ENCODE measurements at regions not wholly inside any gene's neighbourhood (a gene's known extent, or its start where the extent isn't known, plus 50 kb on each side); places are given as distances from the start of the nearest gene placed in this dataset.

GRCh38 chr9:115847216-115847615, 306.4 kb upstream of the PAPPA start:
- no peak for TF ChIP-seq CTCF (conservative IDR thresholded peaks at IDR 0.05)
- H3K9me3 ChIP-seq (ENCODE audit: control insufficient read depth, low read depth, low read length) = no peaks in the 10 kb centered on the region
- peaks cover 9 to 13% of the 10 kb centered on the region in 2 experiments for H3K9me3 Mint-ChIP-seq

More at GRCh38 chr9:115847216-115847615, 306.4 kb upstream of the PAPPA start:
- H3K9ac ChIP-seq (ENCODE audit: extremely low read depth, insufficient read length, low read length) = no peak overlapping the region
- H4K20me1 ChIP-seq (ENCODE audit: control insufficient read depth, insufficient read depth, insufficient read length) = no peaks in the 10 kb centered on the region
- H2BK5ac ChIP-seq (ENCODE audit: insufficient read length, low read length) = no peak overlapping the region
- H4K91ac ChIP-seq (ENCODE audit: insufficient read length, low read depth, low read length) = no peak overlapping the region
- H2BK120ac ChIP-seq (ENCODE audit: low read depth, low read length, poor library complexity, severe bottlenecking) = no peak overlapping the region
- no peak overlapping the region for H2BK15ac ChIP-seq (ENCODE audit: low read depth, low read length)
- H3K27me3 ChIP-seq (ENCODE audit: insufficient read depth, low read length) = no peaks in the 10 kb centered on the region
- Mint-ChIP-seq H3K4me3 (no peak overlapping the region), H3K4me1 (peaks cover 5 to 40% of the 10 kb centered on the region in 2 experiments; a peak in 3 of 4 replicates), H3K36me3 (ENCODE audit: insufficient read depth in 1 of 3, low read depth in 3 of 3) (peaks cover 6 to 9% (median 8%) of the 10 kb centered on the region in 3 experiments), H3K27me3 (ENCODE audit: low read depth) (no peaks in the 10 kb centered on the region; the same call in 1 of the 2 replicates), H3K27ac (no peak overlapping the region)
- no peak overlapping the region for H2BK20ac ChIP-seq (ENCODE audit: low read depth, low read length, poor library complexity, severe bottlenecking)
- no peak overlapping the region for H3K56ac ChIP-seq (ENCODE audit: insufficient read length, low read depth, low read length)
- H2AK5ac ChIP-seq (ENCODE audit: insufficient read length, low read length) = no peak overlapping the region
- no peak overlapping the region for H3K18ac ChIP-seq (ENCODE audit: insufficient read length, low read depth, low read length)
- H3K27ac ChIP-seq (ENCODE audit: insufficient read length, low read depth, low read length) = no peak overlapping the region
- no peak overlapping the region for H3K4me2 ChIP-seq (ENCODE audit: insufficient read depth, insufficient read length, low read length)
- DNase-seq = no peak
- no peak overlapping the region for H3K4ac ChIP-seq (ENCODE audit: low read depth, low read length)
- no peak overlapping the region for H4K8ac ChIP-seq (replicated peaks; ENCODE audit: insufficient read length, low read depth, low read length)
- no peaks in the 10 kb centered on the region for H3K79me1 ChIP-seq (ENCODE audit: insufficient read depth, low read depth, low read length, poor library complexity, severe bottlenecking)
- H2AFZ ChIP-seq (ENCODE audit: low read length) = no peak overlapping the region
- H4K5ac ChIP-seq (ENCODE audit: insufficient read length, low read depth, low read length) = no peak overlapping the region
- peaks cover 9% of the 10 kb centered on the region for H3K4me1 ChIP-seq (ENCODE audit: insufficient read depth, low read length)
- no peak overlapping the region for H3K14ac ChIP-seq (ENCODE audit: insufficient read depth, low read length)
- no CpG with 5 or more reads among the region's 1 CpG for WGBS (ENCODE audit: extremely low coverage, insufficient read length, low lambda C conversion rate)
- no peaks in the 10 kb centered on the region for H3K23me2 ChIP-seq (ENCODE audit: insufficient read length, low read depth, low read length, poor library complexity, severe bottlenecking)
- no peak overlapping the region for H3T11ph ChIP-seq (ENCODE audit: low read length)
- H2BK12ac ChIP-seq (ENCODE audit: insufficient read length, low read depth, low read length) = no peak overlapping the region
- H3K79me2 ChIP-seq (ENCODE audit: insufficient read depth, low read length) = peaks cover 2% of the 10 kb centered on the region; the same call in 1 of the 2 replicates
- no peak overlapping the region for H3K23ac ChIP-seq (ENCODE audit: insufficient read length, low read depth, low read length)
